ENCODE measurements at regions not wholly inside any gene's neighbourhood (a gene's known extent, or its start where the extent isn't known, plus 50 kb on each side); places are given as distances from the start of the nearest gene placed in this dataset.

- TF ChIP-seq EZH2 (IDR thresholded peaks at IDR 0.05), result no peak
- TF ChIP-seq POLR2AphosphoS5 (IDR thresholded peaks at IDR 0.05; ENCODE audit: borderline replicate concordance, low read depth, low read length), result no peak
These were observed 79.4 kb downstream of the PDGFA start for GRCh38 chr7:440059-440749.

All from SK-N-MC (cell line).